OCI-LY1 (cell line): ENCODE measurements at regions not wholly inside any gene's neighbourhood (a gene's known extent, or its start where the extent isn't known, plus 50 kb on each side); places are given as distances from the start of the nearest gene placed in this dataset.

ENCODE experiments used
- H2AFZ ChIP-seq: fragments of 200-600 bp; sonication (generic), shearing (Covaris generic); 2 replicates; pipeline ENCODE4 v1.6.0; 2014; ENCODE audit warnings: antibody characterized with exemption, mild to moderate bottlenecking, low read length
- H3F3A ChIP-seq: fragments of 200-600 bp; sonication (generic), shearing (Covaris generic); 2 replicates; pipeline ENCODE4 v1.6.0; 2014; ENCODE audit warnings: mild to moderate bottlenecking, antibody characterized with exemption, low read length, moderate library complexity; ENCODE audit not compliant: insufficient read depth
- H3K27ac ChIP-seq: fragments of 200-600 bp; sonication (generic); 2 replicates; pipeline ENCODE4 v1.5.1; 2014; ENCODE audit warnings: low read length, mixed run types, mild to moderate bottlenecking, low read depth; ENCODE audit not compliant: poor library complexity, severe bottlenecking
- H3K27me3 ChIP-seq: fragments of 200-600 bp; sonication (generic); 2 replicates; pipeline ENCODE4 v1.6.0; 2014; ENCODE audit warnings: antibody characterized with exemption, mild to moderate bottlenecking, low read length, moderate library complexity; ENCODE audit not compliant: insufficient read depth
- H3K36me3 ChIP-seq: fragments of 200-600 bp; sonication (generic); 2 replicates; pipeline ENCODE4 v1.6.1; 2014; ENCODE audit warnings: mild to moderate bottlenecking, antibody characterized with exemption, low read length, moderate library complexity, mixed read lengths; ENCODE audit not compliant: insufficient read depth
- H3K4me1 ChIP-seq: fragments of 200-600 bp; sonication (generic); 2 replicates; pipeline ENCODE4 v1.5.1; 2014; ENCODE audit warnings: mild to moderate bottlenecking, low read length, moderate library complexity; ENCODE audit not compliant: insufficient read depth, severe bottlenecking
- H3K4me2 ChIP-seq: fragments of 200-600 bp; sonication (generic), shearing (Covaris generic); 2 replicates; pipeline ENCODE4 v1.6.1; 2014; ENCODE audit warnings: low read length
- H3K4me3 ChIP-seq: fragments of 200-600 bp; sonication (generic); 2 replicates; pipeline ENCODE4 v1.5.1; 2014; ENCODE audit warnings: low read length, low read depth, mild to moderate bottlenecking, mixed read lengths; ENCODE audit not compliant: poor library complexity, severe bottlenecking
- H3K79me2 ChIP-seq: fragments of 200-600 bp; shearing (Covaris generic); 2 replicates; pipeline ENCODE4 v1.6.1; 2016; ENCODE audit warnings: mixed run types, low read length, mixed read lengths; ENCODE audit not compliant: insufficient read depth
- H3K9ac ChIP-seq: fragments of 200-600 bp; sonication (generic), shearing (Covaris generic); 2 replicates; pipeline ENCODE4 v1.6.1; 2014; ENCODE audit warnings: mild to moderate bottlenecking, low read length, mixed read lengths
- H3K9me2 ChIP-seq: fragments of 200-600 bp; sonication (generic), shearing (Covaris generic); 2 replicates; pipeline ENCODE4 v1.6.1; 2014; ENCODE audit warnings: low read depth, mild to moderate bottlenecking, low read length, mixed read lengths
- H3K9me3 ChIP-seq: fragments of 200-600 bp; shearing (Covaris generic); 2 replicates; pipeline ENCODE4 v1.6.1; 2014; ENCODE audit warnings: low read length, mixed read lengths
- H4K20me1 ChIP-seq: fragments of 200-600 bp; sonication (generic), shearing (Covaris generic); 2 replicates; pipeline ENCODE4 v1.6.0; 2016; ENCODE audit warnings: mild to moderate bottlenecking, low read length; ENCODE audit not compliant: insufficient read depth
- EZH2 ChIP-seq: fragments of 200-600 bp; sonication (generic), shearing (Covaris generic); IDR thresholded peaks from 2 replicates; pipeline ENCODE4 v1.8.0; 2017; ENCODE audit warnings: borderline replicate concordance, mixed run types, mild to moderate bottlenecking, antibody characterized with exemption, low read length, moderate library complexity, mixed read lengths
- TF ChIP-seq, protein P1 (sequence below): fragments of 200-600 bp; sonication (generic), shearing (Covaris generic); IDR thresholded peaks from 2 replicates; pipeline ENCODE4 v1.5.1; 2017; ENCODE audit warnings: mild to moderate bottlenecking, antibody characterized with exemption, low read length, moderate library complexity, mixed read lengths

DNA sequence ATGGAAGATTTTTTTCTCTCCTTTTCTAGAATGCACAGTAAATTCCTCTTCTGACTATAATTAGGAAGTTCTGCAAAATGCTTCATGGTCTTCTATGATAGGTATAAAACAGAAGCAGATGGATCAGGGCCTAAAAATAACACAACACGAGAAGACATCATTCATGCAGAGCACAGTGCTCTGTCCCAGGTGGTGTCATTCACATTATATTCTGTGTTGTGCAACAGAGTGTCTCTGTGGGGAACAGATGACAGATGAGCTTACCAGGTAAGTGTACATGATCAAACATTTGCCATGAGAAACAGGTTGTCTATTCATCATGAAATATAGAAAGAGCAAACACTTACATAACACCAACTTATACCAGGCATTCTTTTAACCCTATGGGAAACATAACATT lies 288.3 kb downstream of the KCTD12 start:
- H3K9me3 ChIP-seq, result no peaks in the 10 kb centered on the region
- no peak overlapping the region for H3K27ac ChIP-seq
- H3K27me3 ChIP-seq, result no peaks in the 10 kb centered on the region
- H3K79me2 ChIP-seq, result no peaks in the 10 kb centered on the region
- H3F3A ChIP-seq, result no peaks in the 10 kb centered on the region
- TF ChIP-seq, protein P1, sequence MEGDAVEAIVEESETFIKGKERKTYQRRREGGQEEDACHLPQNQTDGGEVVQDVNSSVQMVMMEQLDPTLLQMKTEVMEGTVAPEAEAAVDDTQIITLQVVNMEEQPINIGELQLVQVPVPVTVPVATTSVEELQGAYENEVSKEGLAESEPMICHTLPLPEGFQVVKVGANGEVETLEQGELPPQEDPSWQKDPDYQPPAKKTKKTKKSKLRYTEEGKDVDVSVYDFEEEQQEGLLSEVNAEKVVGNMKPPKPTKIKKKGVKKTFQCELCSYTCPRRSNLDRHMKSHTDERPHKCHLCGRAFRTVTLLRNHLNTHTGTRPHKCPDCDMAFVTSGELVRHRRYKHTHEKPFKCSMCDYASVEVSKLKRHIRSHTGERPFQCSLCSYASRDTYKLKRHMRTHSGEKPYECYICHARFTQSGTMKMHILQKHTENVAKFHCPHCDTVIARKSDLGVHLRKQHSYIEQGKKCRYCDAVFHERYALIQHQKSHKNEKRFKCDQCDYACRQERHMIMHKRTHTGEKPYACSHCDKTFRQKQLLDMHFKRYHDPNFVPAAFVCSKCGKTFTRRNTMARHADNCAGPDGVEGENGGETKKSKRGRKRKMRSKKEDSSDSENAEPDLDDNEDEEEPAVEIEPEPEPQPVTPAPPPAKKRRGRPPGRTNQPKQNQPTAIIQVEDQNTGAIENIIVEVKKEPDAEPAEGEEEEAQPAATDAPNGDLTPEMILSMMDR, result no peak
- no peak for TF ChIP-seq EZH2
- H3K4me3 ChIP-seq, result no peak overlapping the region
- H3K9me2 ChIP-seq, result no peaks in the 10 kb centered on the region; the same call in 1 of the 2 replicates
- no peaks in the 10 kb centered on the region for H3K4me1 ChIP-seq
- H3K4me2 ChIP-seq, result no peak overlapping the region
- no peaks in the 10 kb centered on the region for H3K36me3 ChIP-seq
- no peak overlapping the region for H2AFZ ChIP-seq
- H3K9ac ChIP-seq, result no peak overlapping the region
- no peaks in the 10 kb centered on the region for H4K20me1 ChIP-seq

DNA sequence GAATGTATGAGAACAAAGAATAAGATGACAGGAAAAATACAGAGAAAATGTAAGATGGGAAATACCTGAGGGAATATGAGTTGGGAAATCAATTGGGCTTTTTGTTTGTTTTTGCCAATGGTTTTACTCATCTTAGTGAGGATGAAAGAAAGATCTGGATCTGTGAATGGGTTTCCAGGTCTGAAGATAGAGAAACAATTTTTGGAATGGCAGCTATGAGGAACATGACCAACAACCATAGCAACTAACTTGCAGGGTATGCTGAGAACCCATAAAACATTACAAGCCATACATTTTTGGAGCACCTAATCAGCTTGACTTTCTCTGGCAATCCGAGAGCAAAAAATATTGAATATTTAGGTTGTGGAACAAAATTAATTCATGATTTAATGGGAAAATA lies 290.0 kb downstream of the KCTD12 start:
- Histone ChIP-seq H3K36me3 (no peaks in the 10 kb centered on the region), H3F3A (no peaks in the 10 kb centered on the region), H3K4me1 (no peaks in the 10 kb centered on the region), H3K79me2 (no peaks in the 10 kb centered on the region), H3K27me3 (no peaks in the 10 kb centered on the region), H3K4me2 (no peak overlapping the region), H2AFZ (no peak overlapping the region), H3K9me2 (no peaks in the 10 kb centered on the region; the same call in 1 of the 2 replicates), H3K9ac (no peak overlapping the region), H3K9me3 (no peaks in the 10 kb centered on the region), H4K20me1 (no peaks in the 10 kb centered on the region), H3K27ac (no peak overlapping the region), H3K4me3 (no peak overlapping the region)
- TF ChIP-seq, protein P1, result no peak
- TF ChIP-seq EZH2, result no peak

DNA sequence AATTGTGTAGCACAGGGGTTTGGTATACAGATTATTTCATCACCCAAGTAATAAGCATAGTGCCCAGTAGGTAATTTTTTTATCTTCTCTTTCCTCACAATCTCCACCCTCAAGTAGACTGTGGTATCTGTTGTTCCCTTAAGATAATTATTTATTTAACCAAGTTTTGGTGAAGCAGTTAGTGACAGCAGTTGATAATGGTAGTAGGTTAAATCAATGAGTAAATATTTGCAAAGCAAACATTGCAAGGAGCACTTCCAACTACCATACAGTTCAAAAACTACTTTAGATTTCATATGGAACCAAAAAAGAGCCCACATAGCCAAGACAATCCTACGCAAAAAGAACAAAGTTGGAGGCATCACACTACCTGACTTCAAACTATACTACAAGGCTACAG lies 291.8 kb downstream of the KCTD12 start:
- H3F3A ChIP-seq, result no peaks in the 10 kb centered on the region
- no peak overlapping the region for H3K27ac ChIP-seq
- H2AFZ ChIP-seq, result no peak overlapping the region
- H3K4me3 ChIP-seq, result no peak overlapping the region
- H3K4me2 ChIP-seq, result no peak overlapping the region
- H3K27me3 ChIP-seq, result no peaks in the 10 kb centered on the region
- no peaks in the 10 kb centered on the region for H3K9me3 ChIP-seq
- TF ChIP-seq EZH2, result no peak
- TF ChIP-seq, protein P1, result no peak
- H3K9me2 ChIP-seq, result no peaks in the 10 kb centered on the region; the same call in 1 of the 2 replicates
- no peaks in the 10 kb centered on the region for H4K20me1 ChIP-seq
- H3K36me3 ChIP-seq, result no peaks in the 10 kb centered on the region
- no peaks in the 10 kb centered on the region for H3K4me1 ChIP-seq
- no peaks in the 10 kb centered on the region for H3K79me2 ChIP-seq
- no peak overlapping the region for H3K9ac ChIP-seq
